ENCODE measurements at regions not wholly inside any gene's neighbourhood (a gene's known extent, or its start where the extent isn't known, plus 50 kb on each side); places are given as distances from the start of the nearest gene placed in this dataset.

DNA sequence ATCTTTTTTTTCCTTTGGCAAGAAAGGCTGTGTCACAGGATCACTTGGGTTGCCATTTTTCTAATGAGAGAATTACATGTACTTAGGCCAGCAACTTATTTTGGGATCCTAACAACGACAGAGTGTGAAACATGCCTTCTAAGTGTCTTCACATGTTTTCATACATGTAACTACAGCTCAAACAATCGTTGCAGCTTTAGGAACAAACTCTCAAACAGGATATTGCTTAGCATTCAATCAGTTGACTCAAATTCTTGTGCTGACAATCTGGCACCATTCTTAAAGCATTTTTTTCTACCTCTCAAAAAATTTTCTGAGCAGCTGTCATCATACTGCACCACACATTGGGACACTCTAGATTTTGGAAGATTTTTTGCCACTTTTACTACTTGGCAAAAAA lies 435.5 kb downstream of the HINT1 start:
- TF ChIP-seq, protein P1, sequence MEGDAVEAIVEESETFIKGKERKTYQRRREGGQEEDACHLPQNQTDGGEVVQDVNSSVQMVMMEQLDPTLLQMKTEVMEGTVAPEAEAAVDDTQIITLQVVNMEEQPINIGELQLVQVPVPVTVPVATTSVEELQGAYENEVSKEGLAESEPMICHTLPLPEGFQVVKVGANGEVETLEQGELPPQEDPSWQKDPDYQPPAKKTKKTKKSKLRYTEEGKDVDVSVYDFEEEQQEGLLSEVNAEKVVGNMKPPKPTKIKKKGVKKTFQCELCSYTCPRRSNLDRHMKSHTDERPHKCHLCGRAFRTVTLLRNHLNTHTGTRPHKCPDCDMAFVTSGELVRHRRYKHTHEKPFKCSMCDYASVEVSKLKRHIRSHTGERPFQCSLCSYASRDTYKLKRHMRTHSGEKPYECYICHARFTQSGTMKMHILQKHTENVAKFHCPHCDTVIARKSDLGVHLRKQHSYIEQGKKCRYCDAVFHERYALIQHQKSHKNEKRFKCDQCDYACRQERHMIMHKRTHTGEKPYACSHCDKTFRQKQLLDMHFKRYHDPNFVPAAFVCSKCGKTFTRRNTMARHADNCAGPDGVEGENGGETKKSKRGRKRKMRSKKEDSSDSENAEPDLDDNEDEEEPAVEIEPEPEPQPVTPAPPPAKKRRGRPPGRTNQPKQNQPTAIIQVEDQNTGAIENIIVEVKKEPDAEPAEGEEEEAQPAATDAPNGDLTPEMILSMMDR (IDR thresholded peaks at IDR 0.05; ENCODE audit: low read depth, low read length): no peak
- no peak for TF ChIP-seq EZH2phosphoT487 (IDR thresholded peaks at IDR 0.05; ENCODE audit: low read depth)
